ENCODE measurements at regions not wholly inside any gene's neighbourhood (a gene's known extent, or its start where the extent isn't known, plus 50 kb on each side); places are given as distances from the start of the nearest gene placed in this dataset.

DNA sequence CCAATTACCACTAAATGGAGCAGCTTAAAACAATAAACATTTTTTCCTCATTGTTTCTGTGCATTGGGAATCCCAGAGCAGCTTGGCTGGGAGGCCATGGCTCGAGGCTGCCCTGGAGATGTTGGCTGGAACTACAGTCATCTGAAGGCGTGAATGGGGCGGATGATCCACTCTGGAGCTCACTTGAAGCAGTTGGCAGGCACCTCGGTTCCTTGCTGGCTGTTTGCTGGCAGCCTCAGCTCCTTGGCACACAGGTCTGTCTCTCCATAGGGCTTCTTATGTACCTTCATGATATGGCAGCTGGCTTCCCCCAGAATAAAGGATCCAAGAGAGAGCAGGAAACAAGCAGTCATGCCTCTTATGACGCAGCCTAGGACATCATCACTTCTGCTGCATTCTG, 227.0 kb upstream of the COPS8 start:
- no peak for DNase-seq

GRCh38 chr2:236859908-236860307, 225.8 kb upstream of the COPS8 start:
- no peak for DNase-seq

- no peak for DNase-seq
Measured at GRCh38 chr2:236861196-236861875, 224.4 kb upstream of the COPS8 start.

- no peak for DNase-seq
Measured at GRCh38 chr2:236861944-236862343, 223.7 kb upstream of the COPS8 start.

- no peak for DNase-seq
Measured at GRCh38 chr2:236862526-236862925, 223.2 kb upstream of the COPS8 start.

DNA sequence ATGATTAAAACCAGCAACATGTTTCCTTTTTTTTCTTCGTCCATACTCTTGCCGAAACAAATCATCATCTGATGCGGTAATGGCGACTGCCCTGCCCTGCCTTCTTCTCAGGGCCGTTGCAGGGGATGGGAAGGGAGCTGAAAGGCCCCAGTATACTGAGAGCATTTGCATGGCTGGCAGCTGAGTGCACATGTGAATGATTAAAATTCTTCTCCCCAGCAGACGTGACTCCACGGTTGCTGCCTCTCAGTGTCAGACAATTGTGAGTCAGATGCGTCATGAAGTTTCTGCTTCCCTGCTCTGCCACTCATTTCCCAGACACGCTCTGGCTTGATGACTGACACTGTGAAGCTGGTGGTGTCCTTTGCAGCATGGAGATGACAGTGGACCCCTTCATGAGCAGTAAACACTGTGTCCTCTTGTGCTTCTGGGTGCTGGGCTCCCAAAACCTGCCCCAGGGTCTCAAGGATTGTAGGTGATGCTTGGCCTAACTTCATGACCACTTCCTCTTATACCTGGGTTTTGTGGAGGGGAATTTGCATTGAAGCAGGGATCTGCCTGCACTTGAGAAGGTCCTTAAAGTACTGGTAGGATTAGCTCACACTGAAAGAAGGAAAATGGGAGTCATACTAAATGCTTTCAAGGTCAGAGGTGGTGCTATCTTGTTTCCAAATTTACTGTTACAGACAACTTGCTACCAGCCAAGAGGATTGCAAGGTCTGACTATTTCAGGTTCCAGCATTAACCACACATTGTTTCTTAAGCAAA, 222.5 kb upstream of the COPS8 start:
- DNase-seq = peak; percentile 75

DNA sequence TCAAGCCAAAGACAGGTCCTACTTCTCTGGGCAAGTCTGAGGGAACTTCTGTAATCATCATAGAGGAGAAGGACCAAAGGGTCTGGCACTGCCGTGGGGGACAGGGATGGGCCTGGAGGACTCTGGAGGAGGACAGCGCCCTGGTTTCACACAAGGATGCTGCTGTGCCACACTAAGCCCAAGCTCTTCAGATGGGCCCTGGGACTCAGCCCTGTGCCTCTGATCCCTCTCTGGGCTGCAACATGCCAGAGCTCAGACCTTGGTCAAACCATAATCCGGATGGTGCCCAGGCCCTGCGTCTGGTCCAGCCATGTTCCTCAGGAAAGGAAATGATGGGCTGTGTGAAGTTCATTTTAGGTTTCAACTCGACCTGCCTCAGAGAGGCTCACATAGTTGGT, 222.0 kb upstream of the COPS8 start:
- DNase-seq = no peak

GRCh38 chr2:236865052-236865451, 220.6 kb upstream of the COPS8 start:
- DNase-seq = no peak

- no peak for DNase-seq
Measured at GRCh38 chr2:236866542-236867340, 218.9 kb upstream of the COPS8 start.

DNA sequence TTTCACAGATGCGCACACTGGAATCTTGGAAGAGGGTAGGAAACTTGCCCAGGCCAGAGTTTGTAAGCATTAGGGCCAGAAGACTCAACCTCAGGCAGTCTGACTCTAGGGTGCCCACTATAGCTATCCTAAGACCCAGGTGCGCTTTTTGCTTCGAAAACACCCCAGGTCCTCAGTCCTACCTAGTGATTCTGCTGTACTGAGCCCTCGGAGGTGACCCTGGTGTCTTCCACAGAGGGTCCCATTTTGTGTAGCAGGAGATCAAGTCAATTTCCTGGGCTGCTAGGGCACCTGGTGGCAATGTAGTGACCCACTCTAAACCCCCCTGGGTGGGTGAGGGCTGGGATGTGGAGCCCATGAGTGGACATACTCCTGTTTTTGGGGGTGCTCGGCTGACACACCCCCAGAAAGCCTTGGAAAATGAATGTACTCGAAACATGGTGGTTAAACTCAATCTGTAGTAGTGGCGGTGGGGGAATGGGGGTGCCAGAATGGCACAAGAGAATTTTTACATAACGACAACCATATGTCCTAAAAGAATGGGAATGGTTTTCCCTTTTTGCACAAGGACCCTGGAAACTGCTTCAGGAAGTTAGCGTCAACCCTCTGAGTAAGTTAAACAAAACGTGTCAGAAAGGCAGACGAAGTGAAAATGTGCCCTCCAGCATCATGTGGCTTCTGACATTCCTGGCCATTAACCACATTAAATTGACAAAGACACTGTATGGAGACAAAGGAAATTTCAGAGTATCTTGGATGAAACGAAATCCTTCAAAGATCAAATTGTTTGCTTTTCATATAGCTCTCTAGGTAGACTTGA, 218.0 kb upstream of the COPS8 start:
- no peak for DNase-seq

DNA sequence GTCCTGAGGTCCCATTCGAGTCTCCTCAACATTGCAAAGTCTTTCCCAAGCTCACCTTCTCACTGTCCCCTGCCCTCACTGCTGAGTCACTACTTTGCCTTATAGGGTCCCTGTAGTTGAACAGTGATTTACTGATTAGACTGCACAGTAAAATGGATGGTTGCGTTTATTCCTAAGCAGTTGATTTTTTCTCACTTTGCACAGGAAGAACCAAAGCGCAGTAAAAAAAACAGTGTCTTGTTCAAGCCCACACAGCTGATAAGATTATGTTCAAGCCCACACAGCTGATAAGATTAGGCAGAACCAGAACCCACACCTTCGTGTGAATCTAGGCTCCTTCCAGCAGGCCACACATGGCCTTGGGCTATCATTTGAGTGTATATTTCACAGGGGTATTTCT, 215.3 kb upstream of the COPS8 start:
- DNase-seq = no peak

DNA sequence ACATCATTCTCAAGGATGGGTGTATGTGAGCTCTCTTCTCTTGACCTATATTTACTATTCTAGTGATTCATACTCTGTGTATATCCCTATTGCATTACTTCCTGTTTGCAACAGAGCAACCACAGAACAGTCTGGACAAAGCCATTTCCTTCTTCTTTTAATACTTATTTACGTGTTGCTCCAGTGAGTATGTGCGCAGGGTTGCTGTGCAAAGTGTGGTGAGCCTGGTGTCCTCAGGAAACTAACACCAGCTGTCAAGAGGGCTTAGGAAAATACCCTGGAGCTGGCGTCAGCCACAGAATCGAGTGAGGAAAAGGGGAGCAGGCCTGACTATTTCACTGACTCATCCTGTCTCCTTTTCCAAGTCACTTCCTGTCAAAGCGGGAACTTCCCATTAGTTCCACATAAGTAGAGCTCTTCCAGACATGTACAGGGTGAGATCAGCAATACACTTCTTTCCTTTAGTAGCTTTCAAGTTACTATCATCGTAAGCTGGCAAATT, 214.1 kb upstream of the COPS8 start:
- peak; percentile 59 for DNase-seq

GRCh38 chr2:236872015-236872414, 213.7 kb upstream of the COPS8 start:
- no peak for DNase-seq

- DNase-seq = no peak
Measured at GRCh38 chr2:236872981-236873380, 212.7 kb upstream of the COPS8 start.

- DNase-seq = no peak
Measured at GRCh38 chr2:236873636-236874035, 212.1 kb upstream of the COPS8 start.

DNA sequence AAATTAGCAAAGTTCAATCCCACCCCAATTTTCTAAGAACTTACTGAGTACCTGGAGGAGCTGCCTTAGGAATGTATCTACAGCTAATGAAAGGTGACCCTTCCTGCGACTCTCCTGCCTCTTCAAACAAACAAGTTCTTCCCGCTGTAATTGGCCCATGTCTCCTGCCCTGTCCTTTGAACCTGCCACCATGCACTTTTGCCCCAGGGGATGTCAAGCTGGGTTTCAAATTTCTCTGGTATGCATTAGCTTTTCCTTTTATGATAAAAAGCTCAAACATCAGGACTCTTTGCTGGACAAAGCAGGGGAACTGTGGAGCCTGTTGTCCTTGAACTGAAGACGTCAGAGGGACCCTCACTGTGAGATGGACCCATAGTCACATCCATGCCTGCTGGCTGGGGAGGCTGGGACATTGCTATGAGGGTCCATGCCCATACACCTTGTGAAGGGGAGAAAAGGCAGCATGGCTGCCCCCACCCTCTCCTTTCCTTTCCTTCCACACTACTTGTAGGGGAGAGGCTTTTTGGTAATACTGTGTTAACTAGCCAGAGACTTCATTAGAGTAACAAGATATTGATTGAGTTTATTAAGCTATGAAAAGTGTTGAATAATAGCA, 210.7 kb upstream of the COPS8 start:
- no peak for DNase-seq

GRCh38 chr2:236875906-236876505, 209.7 kb upstream of the COPS8 start:
- DNase-seq = no peak

- no peak for DNase-seq
Measured at GRCh38 chr2:236876642-236877041, 209.0 kb upstream of the COPS8 start.

GRCh38 chr2:236877972-236878371, 207.7 kb upstream of the COPS8 start:
- DNase-seq = no peak

DNA sequence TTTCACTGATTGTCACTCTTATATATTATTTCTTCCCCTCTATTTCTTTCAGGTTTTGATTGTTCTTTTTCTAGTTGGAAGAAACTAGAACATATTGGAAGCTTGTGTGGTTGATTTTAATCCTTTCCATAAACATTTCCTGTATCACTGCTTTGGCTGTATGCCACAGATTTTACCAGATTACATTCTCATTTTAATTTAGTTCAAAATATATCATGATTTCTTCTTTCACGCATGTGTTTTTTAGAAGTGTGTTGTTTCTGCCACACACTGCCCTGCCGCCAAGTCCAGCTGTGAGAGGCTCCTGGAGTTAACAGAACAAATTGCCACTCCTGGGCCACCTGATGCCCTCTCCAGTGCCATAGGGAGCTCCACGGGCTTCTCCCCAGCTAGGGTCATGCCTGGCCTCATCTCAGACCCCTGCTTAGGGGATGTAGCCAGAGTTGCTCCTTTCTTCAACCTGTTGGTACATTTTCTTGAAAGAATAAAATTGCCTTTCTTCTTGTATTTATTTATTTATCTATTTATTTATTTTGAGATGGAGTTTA, 206.2 kb upstream of the COPS8 start:
- no peak for DNase-seq

DNA sequence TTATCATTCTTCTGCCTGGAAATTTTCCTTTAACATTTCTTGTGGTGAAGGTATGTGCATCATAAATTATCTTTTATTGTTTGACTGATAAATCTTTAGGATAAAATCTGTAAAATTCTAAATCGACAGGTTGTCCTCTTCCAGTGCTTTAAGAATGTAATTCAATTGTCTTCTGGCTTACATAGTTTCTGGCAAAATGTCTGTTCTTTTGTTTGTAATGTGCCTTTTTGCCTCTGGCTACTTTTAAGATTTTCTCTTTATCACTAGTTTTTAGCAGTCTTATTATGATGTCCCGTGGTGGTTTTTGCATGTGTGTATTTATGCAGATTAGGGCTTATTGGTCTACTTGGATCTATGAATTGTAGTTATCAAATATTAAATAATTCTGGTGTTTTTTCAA, 203.6 kb upstream of the COPS8 start:
- DNase-seq = no peak

DNA sequence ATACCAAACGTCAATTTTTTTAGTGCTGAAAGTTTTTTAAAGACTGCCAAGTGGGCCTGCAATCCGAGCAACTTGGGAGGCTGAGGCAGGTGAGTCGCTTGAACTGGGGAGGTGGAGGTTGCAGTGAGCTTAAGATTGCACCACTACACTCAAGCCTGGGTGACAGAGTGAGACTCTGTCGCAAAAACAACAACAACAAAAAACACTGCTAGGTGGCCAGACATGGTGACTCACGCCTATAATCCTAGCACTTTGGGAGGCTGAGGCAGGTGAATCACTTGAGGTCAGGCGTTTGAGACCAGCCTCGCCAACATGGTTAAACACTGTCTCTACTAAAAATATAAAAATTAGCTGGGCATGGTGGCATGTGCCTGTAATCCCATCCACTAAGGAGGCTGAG, 202.8 kb upstream of the COPS8 start:
- DNase-seq = no peak

All from kidney glomerular epithelial cell (primary cell).